GM12891 (cell line): ENCODE measurements at regions not wholly inside any gene's neighbourhood (a gene's known extent, or its start where the extent isn't known, plus 50 kb on each side); places are given as distances from the start of the nearest gene placed in this dataset.

Experiments used
- PAX5 ChIP-seq: IDR thresholded peaks from 2 replicates; pipeline ENCODE4 v1.6.1; 2011; ENCODE audit warnings: low read length, moderate library complexity, mild to moderate bottlenecking; ENCODE audit not compliant: insufficient read depth, severe bottlenecking
- POLR2A ChIP-seq: IDR thresholded peaks from 2 replicates; pipeline ENCODE4 v1.6.1; 2011; ENCODE audit warnings: low read depth, low read length, control low read depth
- POLR2AphosphoS5 ChIP-seq: IDR thresholded peaks from 2 replicates; pipeline ENCODE4 v1.6.1; 2011; ENCODE audit warnings: low read depth, low read length, control low read depth
- POU2F2 ChIP-seq: IDR thresholded peaks from 2 replicates; pipeline ENCODE4 v1.6.1; 2011; ENCODE audit warnings: low read depth, mild to moderate bottlenecking, control low read depth, low read length, moderate library complexity
- SPI1 ChIP-seq: IDR thresholded peaks from 2 replicates; pipeline ENCODE4 v1.6.1; 2011; ENCODE audit warnings: low read depth, low read length, control low read depth
- TAF1 ChIP-seq: IDR thresholded peaks from 2 replicates; pipeline ENCODE4 v1.6.1; 2011; ENCODE audit warnings: low read depth, low read length, control low read depth

DNA sequence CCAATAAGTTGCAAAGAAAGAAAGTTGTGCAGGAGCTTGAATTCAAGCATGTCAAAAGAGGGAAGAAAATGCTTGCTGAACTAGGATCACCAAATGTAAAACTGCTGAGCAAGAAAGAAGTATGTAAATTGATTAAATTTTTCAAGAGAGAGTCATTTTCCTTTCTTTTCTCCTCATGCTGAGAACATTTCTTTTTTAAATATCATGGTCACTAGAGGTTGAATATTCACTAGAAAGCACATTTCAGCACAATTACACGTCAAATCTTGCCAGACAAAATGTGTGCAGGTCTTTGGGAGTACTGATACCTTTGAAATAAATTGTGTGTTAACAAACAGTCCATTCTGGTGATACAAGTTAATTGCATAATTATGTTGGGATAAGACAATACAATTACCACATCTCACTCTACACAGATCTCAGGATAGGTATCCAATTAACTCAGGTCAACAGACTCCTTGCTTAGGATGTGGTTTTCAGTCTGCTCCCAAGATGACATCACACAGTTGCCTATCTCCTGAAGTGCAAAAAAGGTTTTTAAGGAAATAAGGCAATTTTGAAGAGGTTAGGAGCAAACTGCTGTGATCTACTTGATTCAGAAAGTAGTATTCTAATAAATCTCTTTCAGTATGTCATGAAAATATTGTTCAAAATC is 862.2 kb downstream of the RPS29 start:
- no peak for TF ChIP-seq POLR2A
- TF ChIP-seq POLR2AphosphoS5, result no peak
- TF ChIP-seq TAF1, result no peak
- no peak for TF ChIP-seq SPI1
- TF ChIP-seq PAX5, result no peak
- no peak for TF ChIP-seq POU2F2
